GM21423 (cell line): ENCODE measurements at regions not wholly inside any gene's neighbourhood (a gene's known extent, or its start where the extent isn't known, plus 50 kb on each side); places are given as distances from the start of the nearest gene placed in this dataset.
"Not testable (repeated sequence)": the region's sequence is repeated elsewhere in the genome, so short reads cannot be mapped to it uniquely, and the experiment has no call there.

Source experiments
- ATAC-seq: cut with Tn5 transposase; IDR thresholded peaks from one replicate; pipeline ENCODE4 v1.9.1; 2021; ENCODE audit warnings: mild to moderate bottlenecking, moderate library complexity; ENCODE audit not compliant: unreplicated experiment

DNA sequence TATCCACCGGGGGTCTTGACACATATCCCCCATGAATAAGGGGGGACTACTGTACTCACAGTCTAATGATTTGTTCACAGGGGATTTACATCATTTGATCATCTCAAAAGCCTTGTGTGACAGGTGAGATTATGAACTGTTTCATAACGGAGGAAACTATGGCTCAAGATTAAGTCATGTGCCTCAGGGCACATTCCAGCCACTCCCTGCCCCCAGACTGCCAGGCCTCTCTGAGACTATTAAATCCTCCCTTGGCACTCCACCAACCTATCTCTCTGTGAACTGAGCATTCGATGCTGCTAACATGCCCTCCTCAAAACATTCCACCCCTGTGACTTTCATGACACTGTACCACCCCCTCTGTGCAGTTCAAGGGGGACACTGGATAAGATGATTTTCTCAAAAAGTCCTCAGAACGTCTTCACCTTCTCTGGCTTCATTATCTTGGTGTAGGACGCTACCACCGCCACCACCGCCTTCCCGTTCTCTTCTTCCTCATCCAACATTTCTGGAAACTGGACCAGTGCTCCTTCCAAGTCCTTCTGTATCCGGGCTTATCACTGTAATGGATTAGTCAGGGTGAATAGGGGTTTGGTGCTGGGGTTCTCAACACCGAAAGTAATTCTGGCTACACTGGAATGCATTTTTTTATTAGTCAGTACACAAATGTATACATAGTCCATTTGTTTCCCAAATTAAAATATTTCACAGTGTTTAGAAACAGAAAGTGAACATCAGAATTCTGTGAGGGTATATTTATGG is 169.6 kb downstream of the KCNS3 start:
- no peak for ATAC-seq

GRCh38 chr2:18047213-18047611 is 168.7 kb downstream of the KCNS3 start:
- no peak for ATAC-seq

DNA sequence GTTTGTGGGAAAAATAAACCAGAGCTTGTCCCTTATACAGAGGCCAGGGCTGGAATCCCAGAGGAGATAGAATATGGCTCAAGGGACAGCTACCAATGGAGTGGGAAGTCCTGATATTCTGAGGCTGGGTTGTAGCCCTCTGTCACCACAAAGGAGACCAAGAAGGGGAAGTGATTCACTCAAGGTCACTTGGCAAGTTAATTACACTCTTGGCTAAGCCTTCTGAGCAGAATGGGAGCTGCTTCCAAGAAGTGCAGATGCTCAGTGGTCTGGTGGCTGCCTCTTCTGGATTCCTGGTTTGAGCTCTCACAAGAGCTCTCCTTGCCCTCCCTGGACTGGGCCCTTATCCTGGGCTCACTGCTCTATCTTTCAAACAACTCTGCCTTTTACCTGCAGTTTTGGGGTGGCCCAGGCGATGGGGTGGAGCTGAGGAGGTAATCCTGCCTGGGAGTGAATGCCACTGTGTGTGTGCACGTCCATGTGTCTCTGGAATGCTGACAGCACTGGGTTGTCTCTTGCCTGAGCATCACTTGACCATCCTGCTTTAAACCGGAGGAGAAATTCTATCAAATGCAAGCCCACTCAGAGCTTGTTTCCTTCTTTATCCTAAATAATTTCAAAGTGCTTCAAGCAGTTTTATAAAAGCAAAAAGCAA is 168.2 kb downstream of the KCNS3 start:
- no peak for ATAC-seq

- ATAC-seq = no peak
Observed at GRCh38 chr2:18046017-18046416, 167.6 kb downstream of the KCNS3 start.

GRCh38 chr2:18045230-18045629 is 166.8 kb downstream of the KCNS3 start:
- ATAC-seq = no peak

DNA sequence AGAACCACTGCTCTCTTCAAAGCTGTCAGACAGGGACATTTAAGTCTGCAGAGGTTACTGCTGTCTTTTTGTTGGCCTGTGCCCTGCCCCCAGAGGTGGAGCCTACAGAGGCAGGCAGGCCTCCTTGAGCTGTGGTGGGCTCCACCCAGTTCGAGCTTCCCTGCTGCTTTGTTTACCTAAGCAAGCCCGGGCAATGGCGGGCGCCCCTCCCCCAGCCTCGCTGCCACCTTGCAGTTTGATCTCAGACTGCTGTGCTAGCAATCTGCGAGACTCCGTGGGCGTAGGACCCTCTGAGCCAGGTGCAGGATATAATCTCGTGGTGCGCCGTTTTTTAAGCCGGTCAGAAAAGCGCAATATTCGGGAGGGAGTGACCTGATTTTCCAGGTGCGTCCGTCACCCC is 138.9 kb downstream of the KCNS3 start:
- ATAC-seq = not testable (repeated sequence)

DNA sequence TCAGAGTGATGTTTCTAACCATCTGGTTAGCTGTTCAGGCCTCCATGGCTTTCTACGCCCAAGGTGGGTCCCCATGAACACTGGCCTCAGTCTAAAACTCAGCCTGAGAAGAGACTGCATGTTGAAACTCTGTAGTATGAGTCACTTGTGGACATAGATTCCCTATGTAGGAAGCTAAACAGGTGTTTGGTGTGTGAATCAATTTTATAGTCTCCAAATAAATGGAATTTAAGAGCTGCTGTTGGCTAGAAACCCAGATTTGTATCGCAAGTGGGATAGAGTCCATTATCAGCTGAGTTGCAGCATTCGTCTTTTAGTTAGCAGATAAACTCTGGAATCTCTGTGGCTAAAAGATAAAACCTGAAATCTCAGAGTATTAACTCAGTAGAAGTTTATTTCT is 131.4 kb downstream of the KCNS3 start:
- no peak for ATAC-seq

DNA sequence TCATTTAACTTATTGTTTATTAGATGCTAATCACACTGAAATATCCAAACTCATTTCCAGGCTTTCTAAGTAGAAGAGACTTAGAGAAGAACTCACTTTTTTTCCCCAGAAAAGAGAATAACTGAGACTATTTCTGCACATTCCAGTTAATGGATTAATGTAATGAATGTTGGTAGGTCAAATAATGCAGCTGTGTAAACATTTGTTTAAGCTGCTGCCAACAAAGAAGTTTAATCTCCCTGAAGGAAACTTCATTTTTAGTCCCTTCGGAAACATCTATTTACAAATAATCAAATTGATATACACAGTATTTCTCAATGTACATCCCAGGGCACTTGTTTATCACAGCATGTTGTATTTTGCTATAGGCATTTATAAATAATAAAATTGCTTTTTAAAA is 126.9 kb downstream of the KCNS3 start:
- no peak for ATAC-seq

DNA sequence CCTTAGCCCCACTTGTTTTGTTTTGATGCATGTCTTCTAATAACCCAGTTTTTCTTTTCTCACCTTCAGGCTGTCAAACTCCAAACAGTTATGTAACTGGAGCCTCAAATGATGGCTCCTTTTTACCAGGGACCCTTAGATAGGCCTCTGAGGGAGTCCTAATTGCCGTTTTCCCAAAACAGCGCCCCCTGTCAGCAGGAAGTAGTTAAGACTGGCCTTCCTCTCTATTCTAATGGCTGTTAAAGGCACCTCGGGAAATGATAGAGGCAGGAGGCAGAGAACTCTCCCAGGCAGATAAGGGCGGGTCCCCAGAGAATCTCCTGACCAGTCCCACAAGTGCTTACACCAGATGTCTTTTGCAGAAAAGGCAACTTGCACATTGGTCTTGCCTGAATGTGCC is 123.2 kb downstream of the KCNS3 start:
- no peak for ATAC-seq

DNA sequence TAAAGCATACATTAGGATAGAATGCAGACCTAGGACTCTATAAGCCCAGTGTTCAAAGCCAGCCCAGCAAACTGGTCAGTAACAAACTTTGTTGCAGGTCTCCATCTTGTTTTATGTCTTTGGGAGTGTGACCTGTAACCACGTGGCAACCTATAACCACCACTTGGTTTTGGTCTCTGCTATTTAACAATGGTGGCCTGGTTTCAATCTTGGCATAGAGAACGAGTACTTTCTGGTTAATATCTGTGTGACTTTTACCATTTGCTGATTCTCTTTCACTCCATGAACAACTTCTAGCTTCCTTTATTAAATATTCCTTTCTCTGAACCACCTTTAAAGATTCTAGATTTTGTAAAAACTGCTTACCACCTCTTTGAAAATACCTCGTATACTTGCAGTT is 118.5 kb downstream of the KCNS3 start:
- ATAC-seq = no peak

DNA sequence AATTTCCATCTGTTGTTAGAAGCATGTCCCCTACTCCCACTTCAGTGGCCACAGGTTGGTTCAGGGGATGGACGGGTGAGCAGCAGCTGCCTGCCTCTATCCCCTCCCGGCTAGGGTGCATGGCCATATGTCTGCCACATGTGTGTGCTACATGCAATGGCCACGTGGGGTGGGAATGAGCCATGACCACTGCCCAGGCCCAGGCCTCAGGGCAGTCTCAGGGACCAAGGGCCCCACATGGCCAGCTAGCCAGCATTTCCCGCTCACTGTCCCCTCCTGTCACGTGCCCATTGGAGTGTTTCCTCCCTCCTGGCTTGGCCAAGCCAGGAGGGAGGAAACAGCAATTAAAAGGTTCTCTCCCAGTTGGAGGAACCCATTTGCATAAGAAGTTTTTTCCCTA is 117.1 kb downstream of the KCNS3 start:
- no peak for ATAC-seq
